Activated CD4-positive, CD25-positive, alpha-beta regulatory T cell treated with anti-CD3 and anti-CD28 coated beads, Interleukin-2, amount 50 U/mL, for 24 hours (primary cell): ENCODE measurements at regions not wholly inside any gene's neighbourhood (a gene's known extent, or its start where the extent isn't known, plus 50 kb on each side); places are given as distances from the start of the nearest gene placed in this dataset.
"Not testable (repeated sequence)": the region's sequence is repeated elsewhere in the genome, so short reads cannot be mapped to it uniquely, and the experiment has no call there.

ENCODE experiments used
- ATAC-seq, 2 donors: fragments of 150-1000 bp; cut with Tn5 transposase; one replicate each; pipeline ENCODE4 v1.10.0; 2021; ENCODE audit warnings: mild to moderate bottlenecking in 1 of 2, moderate library complexity in 1 of 2

DNA sequence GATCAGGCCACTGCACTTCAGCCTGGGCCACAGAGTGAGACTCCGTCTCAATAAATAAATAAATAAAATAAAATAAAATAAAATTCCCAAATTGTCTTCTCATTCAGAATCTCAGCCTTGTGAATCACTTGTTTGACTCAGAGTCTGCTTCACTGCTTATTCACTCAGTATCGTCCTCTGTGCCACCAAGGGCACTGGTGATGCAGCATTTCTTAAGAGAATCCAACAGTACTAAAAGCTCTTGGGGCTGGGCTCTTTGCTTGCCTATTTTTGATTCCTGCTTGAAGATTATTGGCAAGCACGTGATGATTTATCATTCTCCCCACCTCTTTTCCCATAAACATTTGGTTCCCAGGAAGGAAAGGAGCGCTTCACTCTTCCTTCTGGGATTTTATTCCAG is 54.8 kb upstream of the HMGB1 start:
- ATAC-seq: no peak

DNA sequence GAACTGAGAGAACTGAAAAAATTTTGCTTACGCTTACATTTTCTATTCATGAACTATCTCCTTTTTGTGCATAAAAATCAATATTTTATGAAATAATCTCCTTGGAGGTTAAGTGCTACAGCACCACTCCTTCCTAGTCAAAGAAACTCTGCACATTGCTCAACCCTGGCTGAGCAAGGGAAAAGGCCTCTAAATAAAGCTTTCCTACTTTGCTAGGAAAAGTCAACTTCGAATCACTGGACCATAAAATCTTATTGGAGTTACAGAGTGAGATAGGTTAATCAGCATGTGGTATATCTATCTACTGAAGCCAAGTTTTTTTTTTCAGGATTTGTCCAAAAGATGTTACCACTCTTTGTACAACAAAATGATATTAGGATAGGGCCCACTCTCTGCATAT is 57.5 kb upstream of the HMGB1 start:
- no peak for ATAC-seq

DNA sequence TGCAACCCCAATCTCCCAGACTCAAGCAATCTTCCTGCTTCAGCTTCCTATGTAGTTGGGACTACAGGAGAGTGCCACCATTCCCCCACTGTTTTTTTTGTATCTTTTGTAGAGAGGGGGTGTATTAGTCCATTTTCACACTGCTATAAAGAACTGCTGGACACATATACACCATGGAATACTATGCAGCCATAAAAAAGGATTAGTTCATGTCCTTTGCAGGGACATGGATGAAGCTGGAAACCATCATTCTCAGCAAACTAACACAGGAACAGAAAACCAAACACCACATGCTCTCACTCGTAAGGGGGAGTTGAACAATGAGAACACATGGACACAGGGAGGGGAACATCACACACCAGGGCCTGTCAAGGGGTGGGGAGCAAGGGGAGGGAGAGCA is 58.1 kb upstream of the HMGB1 start:
- ATAC-seq: not testable (repeated sequence)

DNA sequence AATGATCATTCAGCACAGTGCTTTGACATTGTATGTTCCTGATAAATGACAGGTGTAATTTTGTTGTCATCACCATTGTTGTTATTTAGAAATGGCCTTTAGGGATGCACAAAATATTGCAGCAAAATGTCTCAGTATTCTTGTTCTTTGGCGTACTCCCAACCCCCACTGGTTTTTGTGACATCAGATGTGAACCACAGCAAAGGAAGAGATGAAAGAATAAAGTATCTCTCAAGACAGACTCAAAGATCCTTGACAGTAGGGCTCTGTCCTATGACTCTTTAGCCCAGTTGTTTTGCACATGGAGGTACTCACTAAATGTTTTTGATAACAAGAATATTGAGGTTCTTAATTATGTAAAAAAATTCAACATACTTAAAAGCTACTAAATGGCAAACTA is 59.5 kb upstream of the HMGB1 start:
- not testable (repeated sequence) for ATAC-seq

DNA sequence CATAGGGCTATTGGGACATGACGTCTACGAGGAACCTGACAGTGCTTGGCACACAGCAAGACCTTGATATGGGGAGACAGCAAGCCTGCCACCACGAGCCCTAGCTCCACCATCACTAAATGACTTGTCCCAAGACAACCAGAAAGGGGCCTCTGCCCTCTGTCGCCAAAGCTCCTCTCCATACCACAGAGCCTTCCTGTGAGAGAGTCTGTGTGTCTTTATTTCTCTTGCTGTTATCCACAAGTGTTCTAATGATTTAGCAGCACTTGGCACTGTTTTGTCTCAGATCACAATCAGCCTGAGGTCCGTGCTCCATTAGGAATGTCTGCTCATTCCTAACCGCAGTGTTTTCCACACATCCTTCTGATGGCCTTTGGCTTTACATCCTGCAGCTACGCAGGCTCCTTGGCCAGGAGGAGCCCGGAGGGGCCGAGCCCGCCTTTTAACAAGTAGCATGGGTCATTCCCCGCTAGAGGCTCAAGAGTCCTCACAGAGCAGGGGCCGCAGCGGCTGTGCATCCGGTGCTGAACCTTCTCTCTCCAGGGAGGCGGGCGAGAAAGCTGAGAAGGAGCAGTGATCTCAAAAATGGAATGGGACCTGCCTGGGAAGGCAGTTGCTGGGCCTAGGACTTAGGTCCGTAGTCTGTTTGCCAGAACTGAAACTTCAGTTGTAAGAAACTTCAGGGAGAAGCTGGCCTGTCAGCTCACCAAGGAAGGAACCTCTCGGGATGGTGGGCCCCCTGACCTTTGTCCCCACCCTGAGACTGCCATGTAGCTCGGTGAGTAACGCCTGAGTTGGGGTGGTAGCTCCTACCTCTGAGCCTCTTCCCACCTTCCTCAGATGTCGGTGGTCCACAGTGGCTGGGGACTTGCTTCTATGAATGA is 61.1 kb upstream of the HMGB1 start:
- no peak for ATAC-seq

DNA sequence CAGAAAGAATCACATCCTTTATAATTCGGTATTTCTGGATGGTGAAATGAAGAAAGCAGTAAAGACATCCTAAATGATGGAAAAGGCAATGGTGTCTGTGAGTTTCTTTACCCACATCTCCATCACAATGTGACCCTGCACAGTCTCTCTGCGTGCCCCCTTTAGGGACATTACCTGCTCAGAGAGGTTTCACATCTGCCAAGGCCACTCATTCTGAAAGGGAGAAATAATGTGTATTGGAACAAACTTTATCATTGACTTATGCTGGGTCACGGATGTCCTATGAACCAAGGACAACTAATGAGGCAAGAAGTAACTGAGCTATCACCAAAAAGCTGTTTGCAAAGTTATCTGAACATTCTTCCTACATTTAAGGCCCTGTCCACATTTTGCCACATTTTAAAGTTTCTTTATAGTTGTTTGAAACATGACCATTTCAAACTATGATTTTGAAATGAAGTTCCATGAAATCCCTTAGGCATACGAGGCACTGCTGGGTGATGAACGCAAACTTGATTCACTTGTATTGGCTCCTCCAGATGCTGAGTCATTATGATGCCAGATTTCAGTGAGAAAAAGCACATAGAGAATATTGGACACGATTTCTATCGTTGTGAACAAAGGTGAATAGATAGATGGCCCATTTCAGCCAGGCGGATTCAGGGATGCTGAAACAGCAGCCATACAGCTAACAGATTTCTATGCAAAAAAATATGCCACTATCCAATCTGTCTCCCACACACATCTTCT is 63.5 kb upstream of the HMGB1 start:
- ATAC-seq: no peak

DNA sequence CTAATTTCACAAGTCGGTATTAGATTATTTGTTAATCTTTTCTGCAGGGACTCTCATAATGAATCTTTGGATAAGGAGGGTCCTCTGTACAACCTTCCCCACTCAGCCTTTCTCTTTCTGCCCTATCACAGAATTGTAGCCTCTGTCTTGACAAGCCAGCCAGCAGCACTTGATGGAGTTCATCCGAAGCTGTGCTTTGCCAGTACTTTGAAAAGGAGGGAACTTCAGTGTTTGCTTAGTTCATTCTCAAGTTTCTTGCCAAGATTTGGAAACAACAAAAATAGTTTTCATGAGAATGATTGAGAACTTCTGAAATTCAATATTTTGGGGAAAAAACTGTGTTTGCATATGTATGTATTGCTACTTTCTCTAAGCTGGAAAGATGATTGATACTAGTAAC is 69.3 kb upstream of the HMGB1 start:
- ATAC-seq: no peak

DNA sequence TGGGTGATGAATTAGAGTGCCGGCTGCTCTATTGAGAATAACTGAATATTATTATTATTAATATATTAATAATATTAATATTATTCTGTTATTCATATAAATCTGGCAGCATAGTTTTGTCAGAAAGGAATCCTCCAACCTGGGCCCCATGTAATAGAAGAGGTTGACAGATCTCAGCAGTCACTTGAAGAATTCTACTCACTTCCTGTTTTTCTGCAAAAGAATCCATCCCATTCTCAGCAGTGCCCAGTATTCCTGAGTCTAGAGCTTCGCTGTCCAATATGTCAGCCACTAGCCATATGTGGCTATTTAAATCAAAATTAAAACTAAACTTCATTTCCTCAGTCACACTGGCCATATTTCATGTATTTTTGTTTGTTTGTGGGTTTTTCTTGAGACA is 72.4 kb upstream of the USPL1 start:
- ATAC-seq: no peak

DNA sequence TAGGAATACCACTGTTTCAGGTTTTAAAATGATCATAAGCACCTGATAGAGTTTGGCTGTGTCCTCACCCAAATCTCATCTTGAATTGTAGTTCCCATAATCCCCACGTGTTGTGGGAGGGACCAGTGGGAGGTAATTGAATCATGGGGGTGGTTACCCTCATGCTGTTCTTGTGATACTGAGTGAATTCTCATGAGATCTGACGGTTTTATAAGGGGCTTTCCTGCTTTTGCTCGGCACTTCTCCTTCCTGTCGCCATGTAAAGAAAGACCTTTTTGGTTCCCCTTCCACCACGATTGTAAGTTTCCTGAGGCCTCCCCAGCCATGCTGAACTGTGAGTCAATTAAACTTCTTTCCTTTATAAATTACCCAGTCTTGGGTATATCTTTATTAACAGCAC is 69.7 kb upstream of the USPL1 start:
- not testable (repeated sequence) for ATAC-seq

DNA sequence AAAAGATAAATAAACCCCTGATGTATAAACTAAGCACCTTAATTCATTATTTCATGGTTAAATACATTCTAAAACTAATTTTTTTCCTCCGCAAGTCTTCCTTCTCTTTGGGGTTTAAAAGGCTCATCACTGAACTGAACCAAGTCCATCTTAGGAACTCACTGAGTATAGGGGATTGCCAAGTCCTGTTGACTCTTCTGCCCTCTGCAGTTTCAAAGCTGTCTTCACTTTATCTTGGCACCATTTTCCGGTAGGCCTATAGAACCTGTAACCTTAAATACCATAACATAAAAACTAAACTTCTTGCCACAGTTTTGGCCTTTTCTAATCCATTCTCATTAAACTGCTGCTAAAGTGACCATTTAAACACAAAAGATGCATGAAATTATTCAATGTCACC is 66.5 kb upstream of the USPL1 start:
- peak in 1 of 2 donors; percentile 62 for ATAC-seq

DNA sequence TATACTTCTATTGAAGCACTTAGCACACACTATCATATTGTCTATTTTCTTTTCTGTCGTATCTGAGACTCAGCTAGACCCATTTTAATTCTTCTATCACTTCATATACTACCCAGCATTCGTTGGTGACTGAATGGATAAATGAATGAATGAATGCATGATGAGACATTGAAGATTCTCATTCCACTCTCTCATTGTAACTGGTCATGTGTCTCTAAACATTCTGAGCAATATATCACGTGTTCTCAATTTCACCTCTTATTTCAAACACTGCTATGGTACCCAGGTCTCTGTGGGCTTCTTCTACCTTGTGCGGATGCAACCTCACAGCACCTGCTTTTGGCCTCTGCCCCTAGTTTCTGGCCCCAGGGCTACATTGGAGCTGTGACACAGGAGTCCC is 65.2 kb upstream of the USPL1 start:
- ATAC-seq: no peak

DNA sequence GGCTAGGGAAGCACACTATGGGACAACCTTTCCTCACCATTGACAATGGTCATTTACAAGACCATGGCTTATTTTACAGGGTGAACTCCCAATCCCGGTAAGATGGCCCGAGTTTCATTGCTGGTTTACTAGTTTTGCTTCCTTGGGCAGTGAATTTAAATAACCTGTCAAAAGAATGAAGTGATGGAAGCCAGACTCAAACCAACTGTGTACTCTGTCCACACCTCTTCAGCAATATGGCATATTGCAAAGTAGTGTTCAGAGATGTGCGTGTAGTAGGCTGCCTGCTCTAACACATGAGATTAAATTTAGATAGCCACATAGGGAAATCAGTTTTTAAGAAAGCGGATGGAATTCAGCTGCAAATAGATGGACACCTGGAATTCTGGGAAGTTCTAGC is 58.4 kb upstream of the USPL1 start:
- ATAC-seq: no peak

DNA sequence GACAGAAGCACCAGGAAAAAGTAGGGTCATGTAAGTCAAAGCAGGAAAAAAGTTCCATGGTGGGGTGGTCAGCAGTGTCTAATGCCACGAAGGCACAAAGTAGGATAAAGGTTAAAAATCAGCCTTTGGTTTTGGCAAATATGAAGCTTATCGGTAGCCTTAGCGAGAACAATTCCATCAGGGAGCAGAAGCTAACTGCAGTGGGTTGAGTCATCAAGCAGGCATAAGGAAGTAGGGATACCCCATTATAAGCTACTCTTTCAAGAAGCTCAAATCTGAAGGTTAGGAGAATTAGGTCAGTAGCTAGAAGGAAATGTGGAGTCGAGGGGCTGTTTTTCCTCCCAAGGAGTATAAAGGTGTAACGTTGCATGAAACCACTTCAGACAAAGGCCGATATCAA is 57.5 kb upstream of the USPL1 start:
- ATAC-seq: no peak

DNA sequence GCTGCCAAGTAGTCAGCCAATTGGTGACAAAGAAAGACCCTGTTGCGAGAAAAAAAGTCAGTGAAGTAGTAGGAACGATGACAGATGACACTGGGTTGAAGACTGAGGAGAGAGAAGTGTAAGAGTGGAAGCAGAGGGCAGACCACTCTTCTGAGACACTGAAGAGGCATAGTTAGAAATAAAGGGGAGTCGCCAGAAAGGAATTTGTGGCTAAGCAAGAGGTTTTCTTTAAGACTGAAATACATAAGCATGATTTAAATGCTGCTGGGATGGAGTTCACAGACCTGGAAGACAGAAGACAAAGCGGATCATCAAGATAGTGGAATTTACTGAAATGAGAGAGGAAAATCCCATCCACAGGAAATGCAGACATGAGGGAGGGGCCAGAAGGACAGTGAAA is 56.2 kb upstream of the USPL1 start:
- no peak for ATAC-seq

DNA sequence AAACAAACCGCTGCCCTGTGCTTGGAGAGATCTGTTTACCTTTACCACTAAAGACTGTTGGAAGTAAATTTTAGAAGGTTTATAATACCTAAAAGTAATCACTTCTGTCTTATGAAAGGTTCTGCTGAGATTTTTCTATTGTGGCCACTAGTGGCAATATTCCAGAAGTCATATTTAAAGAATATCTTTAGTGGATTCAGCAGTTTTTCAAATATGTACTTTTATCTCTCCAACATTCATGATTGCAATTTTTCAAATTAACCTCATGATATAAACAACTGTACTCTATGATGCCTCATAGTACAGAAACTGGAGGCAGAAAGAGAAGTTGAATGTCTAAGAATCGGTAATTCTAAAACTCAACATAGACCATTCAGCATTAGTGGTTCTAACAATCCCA is 53.2 kb upstream of the USPL1 start:
- no peak for ATAC-seq

DNA sequence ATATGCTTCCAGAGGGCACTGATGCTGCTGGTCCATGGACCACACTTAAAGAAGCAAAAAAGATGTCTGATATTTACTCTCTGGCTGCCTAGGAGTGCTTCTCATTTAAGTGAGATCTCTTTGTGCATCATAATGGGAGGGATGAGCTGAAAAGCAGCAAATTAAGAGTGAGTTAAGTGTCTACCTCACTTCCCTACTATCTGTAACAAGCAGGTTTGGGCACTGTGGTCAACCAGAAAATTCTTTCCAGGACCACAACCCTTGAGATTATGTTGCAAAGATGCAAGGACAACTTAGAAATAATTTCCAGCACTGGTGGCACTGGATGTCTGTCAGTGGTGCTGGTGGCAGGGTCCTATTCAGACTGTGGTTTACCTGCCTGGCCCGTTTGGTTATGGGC is 52.1 kb upstream of the USPL1 start:
- no peak for ATAC-seq

DNA sequence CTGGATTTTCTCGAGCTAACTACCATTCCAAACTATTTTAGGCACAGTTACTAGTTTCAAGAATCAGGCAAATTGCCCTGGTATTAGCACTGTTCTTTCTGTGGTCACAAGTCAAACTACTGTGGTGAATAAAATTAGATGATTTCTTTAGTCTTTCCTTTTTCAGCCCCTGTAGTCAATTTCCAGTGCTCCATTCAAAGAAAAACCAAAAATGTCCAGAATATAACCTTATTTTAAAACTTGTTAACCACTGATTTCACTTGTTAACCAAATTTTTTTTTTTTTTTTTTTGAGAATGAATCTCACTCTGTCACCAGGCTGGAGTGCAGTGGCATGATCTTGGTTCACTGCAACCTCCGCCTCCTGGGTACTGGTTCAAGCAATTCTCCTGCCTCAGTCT is 50.6 kb upstream of the USPL1 start:
- ATAC-seq: no peak
